Neural progenitor cell (in vitro differentiated cells): ENCODE measurements at regions not wholly inside any gene's neighbourhood (a gene's known extent, or its start where the extent isn't known, plus 50 kb on each side); places are given as distances from the start of the nearest gene placed in this dataset.

Experiments
- DNase-seq: peaks from one replicate; pipeline ENCODE4 v3.0.0-alpha.2; 2016; ENCODE audit warnings: low spot score
- H2AFZ ChIP-seq: fragments of 200-600 bp; sonication (generic); replicated peaks from 2 replicates; pipeline ENCODE4 v1.6.1; 2016; ENCODE audit warnings: antibody characterized with exemption
- H3F3A ChIP-seq: fragments of 200-600 bp; sonication (generic); 2 replicates; pipeline ENCODE4 v1.6.1; 2016; ENCODE audit warnings: antibody characterized with exemption, low read depth
- H3K27ac ChIP-seq: fragments of 200-600 bp; sonication (generic); 2 replicates; pipeline ENCODE4 v1.5.1; 2016; ENCODE audit warnings: mild to moderate bottlenecking
- H3K27me3 ChIP-seq: fragments of 200-600 bp; sonication (generic); 2 replicates; pipeline ENCODE4 v1.6.1; 2016; ENCODE audit warnings: mild to moderate bottlenecking, moderate library complexity
- H3K36me3 ChIP-seq: fragments of 200-600 bp; sonication (generic); 2 replicates; pipeline ENCODE4 v1.5.1; 2016
- H3K4me1 ChIP-seq: fragments of 200-600 bp; sonication (generic); 2 replicates; pipeline ENCODE4 v1.6.1; 2016; ENCODE audit warnings: mixed run types
- H3K4me2 ChIP-seq: fragments of 200-600 bp; sonication (generic); 2 replicates; pipeline ENCODE4 v1.6.1; 2016
- H3K4me3 ChIP-seq: fragments of 200-600 bp; sonication (generic); 2 replicates; pipeline ENCODE4 v1.5.1; 2016
- H3K79me2 ChIP-seq: fragments of 200-600 bp; sonication (generic); 2 replicates; pipeline ENCODE4 v1.6.1; 2016; ENCODE audit warnings: low read depth
- H3K9ac ChIP-seq: fragments of 200-600 bp; sonication (generic); 2 replicates; pipeline ENCODE4 v1.6.1; 2016
- H3K9me3 ChIP-seq: fragments of 200-600 bp; sonication (generic); 2 replicates; pipeline ENCODE4 v1.5.1; 2016; ENCODE audit warnings: low read depth
- H4K20me1 ChIP-seq: fragments of 200-600 bp; sonication (generic); 2 replicates; pipeline ENCODE4 v1.6.1; 2016; ENCODE audit warnings: low read depth
- H3K27ac Mint-ChIP-seq: 3 replicates; pipeline ENCODE4 v1.8.0; 2021; ENCODE audit warnings: mixed read lengths
- H3K27me3 Mint-ChIP-seq: 2 replicates; pipeline ENCODE4 v1.8.0; 2022; ENCODE audit warnings: low read depth, mild to moderate bottlenecking, inconsistent platforms, moderate library complexity, mixed read lengths; ENCODE audit not compliant: insufficient read depth
- H3K36me3 Mint-ChIP-seq: 3 replicates; pipeline ENCODE4 v1.8.0; 2021; ENCODE audit warnings: mixed read lengths
- H3K4me1 Mint-ChIP-seq: 3 replicates; pipeline ENCODE4 v1.8.0; 2021; ENCODE audit warnings: mixed read lengths
- H3K4me3 Mint-ChIP-seq: 3 replicates; pipeline ENCODE4 v1.8.0; 2021; ENCODE audit warnings: mild to moderate bottlenecking, moderate library complexity, mixed read lengths
- H3K9me3 Mint-ChIP-seq: 3 replicates; pipeline ENCODE4 v1.8.0; 2020; ENCODE audit warnings: mixed read lengths
- EZH2 ChIP-seq: fragments of 200-600 bp; sonication (generic); IDR thresholded peaks from 2 replicates; pipeline ENCODE4 v1.6.1; 2017; ENCODE audit warnings: antibody characterized with exemption, mild to moderate bottlenecking, moderate library complexity
- EZH2phosphoT487 ChIP-seq: fragments of 200-600 bp; sonication (generic); IDR thresholded peaks from 2 replicates; pipeline ENCODE4 v1.6.1; 2017; ENCODE audit warnings: antibody characterized with exemption
- TF ChIP-seq, protein P1 (sequence below): fragments of 200-600 bp; sonication (generic); IDR thresholded peaks from 2 replicates; pipeline ENCODE4 v1.5.1; 2017; ENCODE audit warnings: antibody characterized with exemption, mild to moderate bottlenecking

DNA sequence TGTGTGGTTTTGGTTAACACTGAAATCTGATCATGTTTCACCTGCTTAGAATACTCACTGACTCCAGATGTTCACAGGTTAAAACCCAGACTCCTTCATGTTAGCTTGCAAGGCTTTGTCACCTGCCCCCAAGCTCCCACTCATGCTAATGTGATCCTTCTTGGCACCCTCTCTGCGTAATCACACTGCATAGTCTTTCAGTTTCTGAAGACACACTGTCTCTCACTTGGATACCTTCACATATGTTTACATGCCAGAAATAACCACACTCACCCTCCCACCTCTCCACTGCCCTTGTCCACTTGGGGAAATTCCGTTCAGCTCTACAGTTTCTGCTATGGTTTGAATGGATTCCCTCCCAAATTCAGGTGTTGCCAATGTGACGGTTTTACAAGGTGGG lies 234.7 kb upstream of the SASH1 start:
- Histone ChIP-seq H3K27ac (no peak overlapping the region), H3K27me3 (no peaks in the 10 kb centered on the region), H3K4me2 (no peak overlapping the region), H3K4me3 (no peak overlapping the region), H3K4me1 (peaks cover 9% of the 10 kb centered on the region), H3K36me3 (no peaks in the 10 kb centered on the region), H4K20me1 (no peaks in the 10 kb centered on the region), H3K79me2 (no peaks in the 10 kb centered on the region), H3K9ac (no peak overlapping the region), H2AFZ (no peak overlapping the region), H3K9me3 (no peaks in the 10 kb centered on the region), H3F3A (no peaks in the 10 kb centered on the region)
- no peaks in the 10 kb centered on the region for H3K27me3 Mint-ChIP-seq
- peaks cover 6% of the 10 kb centered on the region for H3K36me3 Mint-ChIP-seq
- peaks cover 37% of the 10 kb centered on the region for H3K4me1 Mint-ChIP-seq
- H3K27ac Mint-ChIP-seq, result no peak overlapping the region
- H3K4me3 Mint-ChIP-seq, result no peak overlapping the region
- DNase-seq, result no peak
- peaks cover 10% of the 10 kb centered on the region for H3K9me3 Mint-ChIP-seq
- TF ChIP-seq EZH2 (no peak), EZH2phosphoT487 (no peak)
- TF ChIP-seq, protein P1, sequence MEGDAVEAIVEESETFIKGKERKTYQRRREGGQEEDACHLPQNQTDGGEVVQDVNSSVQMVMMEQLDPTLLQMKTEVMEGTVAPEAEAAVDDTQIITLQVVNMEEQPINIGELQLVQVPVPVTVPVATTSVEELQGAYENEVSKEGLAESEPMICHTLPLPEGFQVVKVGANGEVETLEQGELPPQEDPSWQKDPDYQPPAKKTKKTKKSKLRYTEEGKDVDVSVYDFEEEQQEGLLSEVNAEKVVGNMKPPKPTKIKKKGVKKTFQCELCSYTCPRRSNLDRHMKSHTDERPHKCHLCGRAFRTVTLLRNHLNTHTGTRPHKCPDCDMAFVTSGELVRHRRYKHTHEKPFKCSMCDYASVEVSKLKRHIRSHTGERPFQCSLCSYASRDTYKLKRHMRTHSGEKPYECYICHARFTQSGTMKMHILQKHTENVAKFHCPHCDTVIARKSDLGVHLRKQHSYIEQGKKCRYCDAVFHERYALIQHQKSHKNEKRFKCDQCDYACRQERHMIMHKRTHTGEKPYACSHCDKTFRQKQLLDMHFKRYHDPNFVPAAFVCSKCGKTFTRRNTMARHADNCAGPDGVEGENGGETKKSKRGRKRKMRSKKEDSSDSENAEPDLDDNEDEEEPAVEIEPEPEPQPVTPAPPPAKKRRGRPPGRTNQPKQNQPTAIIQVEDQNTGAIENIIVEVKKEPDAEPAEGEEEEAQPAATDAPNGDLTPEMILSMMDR, result no peak

DNA sequence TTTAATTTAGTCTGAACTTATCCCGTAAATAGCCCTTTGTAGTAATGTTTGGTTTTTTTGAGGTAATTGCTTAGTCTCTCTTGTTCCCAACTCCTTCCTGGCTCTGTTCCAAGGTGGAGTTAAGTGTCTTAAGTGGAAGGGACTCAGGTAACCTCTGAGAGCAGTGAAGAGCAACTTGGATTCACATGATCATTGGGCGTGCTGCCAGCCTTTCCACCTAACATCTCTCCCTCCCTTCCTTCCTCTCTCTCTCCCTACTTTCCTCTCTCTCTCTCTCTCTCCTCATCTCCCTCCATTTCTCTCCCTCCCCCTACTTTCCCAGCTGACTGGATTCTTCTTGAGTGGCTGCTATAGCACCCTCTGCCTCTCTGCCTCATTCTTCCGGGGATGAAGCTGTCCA lies 232.9 kb upstream of the SASH1 start:
- DNase-seq, result no peak
- no peaks in the 10 kb centered on the region for H3K9me3 ChIP-seq
- H3F3A ChIP-seq, result no peaks in the 10 kb centered on the region
- no peaks in the 10 kb centered on the region for H3K4me1 ChIP-seq
- H3K9ac ChIP-seq, result no peak overlapping the region
- H3K79me2 ChIP-seq, result no peaks in the 10 kb centered on the region
- no peak overlapping the region for H2AFZ ChIP-seq
- H3K27me3 ChIP-seq, result no peaks in the 10 kb centered on the region
- H3K4me1 Mint-ChIP-seq, result peaks cover 27% of the 10 kb centered on the region
- no peaks in the 10 kb centered on the region for H3K27me3 Mint-ChIP-seq
- TF ChIP-seq EZH2, result no peak
- TF ChIP-seq EZH2phosphoT487, result no peak
- TF ChIP-seq, protein P1, result no peak
- H3K4me3 ChIP-seq, result no peak overlapping the region
- peaks cover 10% of the 10 kb centered on the region for H3K9me3 Mint-ChIP-seq
- H3K36me3 ChIP-seq, result no peaks in the 10 kb centered on the region
- no peak overlapping the region for H3K27ac Mint-ChIP-seq
- peaks cover 6% of the 10 kb centered on the region for H3K36me3 Mint-ChIP-seq
- no peak overlapping the region for H3K27ac ChIP-seq
- H3K4me2 ChIP-seq, result no peak overlapping the region
- no peak overlapping the region for H3K4me3 Mint-ChIP-seq
- H4K20me1 ChIP-seq, result no peaks in the 10 kb centered on the region

DNA sequence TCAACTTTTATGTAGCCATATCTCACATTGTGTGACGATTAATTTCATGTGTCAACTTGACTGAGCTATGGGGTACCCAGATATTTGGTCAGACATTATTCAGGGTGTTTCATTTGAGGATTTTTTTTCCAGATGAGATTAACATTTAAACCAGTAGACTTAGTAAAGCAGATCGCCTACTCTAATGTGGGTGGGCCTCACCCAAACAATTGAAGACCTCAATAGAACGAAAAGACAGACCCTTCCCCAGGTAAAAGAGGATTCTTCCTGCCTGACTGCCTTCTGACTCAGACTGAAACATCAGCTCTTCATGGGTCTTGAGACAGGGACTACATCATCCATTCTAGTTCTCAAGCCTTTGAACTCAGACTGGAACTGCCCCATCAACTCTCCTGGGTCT lies 231.7 kb upstream of the SASH1 start:
- Histone ChIP-seq H3K27ac (no peak overlapping the region), H3K9ac (no peak overlapping the region), H3K79me2 (no peaks in the 10 kb centered on the region), H4K20me1 (no peaks in the 10 kb centered on the region), H3K4me1 (no peaks in the 10 kb centered on the region), H3K9me3 (no peaks in the 10 kb centered on the region), H2AFZ (no peak overlapping the region), H3K27me3 (no peaks in the 10 kb centered on the region), H3K4me2 (no peak overlapping the region), H3K4me3 (no peak overlapping the region), H3K36me3 (no peaks in the 10 kb centered on the region), H3F3A (no peaks in the 10 kb centered on the region)
- DNase-seq, result no peak
- Mint-ChIP-seq H3K4me3 (no peak overlapping the region), H3K4me1 (peaks cover 22% of the 10 kb centered on the region), H3K27ac (no peak overlapping the region), H3K36me3 (peaks cover 6% of the 10 kb centered on the region), H3K27me3 (no peaks in the 10 kb centered on the region), H3K9me3 (peaks cover 10% of the 10 kb centered on the region)
- TF ChIP-seq EZH2 (no peak), EZH2phosphoT487 (no peak)
- TF ChIP-seq, protein P1, result no peak
